ENCODE measurements at regions not wholly inside any gene's neighbourhood (a gene's known extent, or its start where the extent isn't known, plus 50 kb on each side); places are given as distances from the start of the nearest gene placed in this dataset.
"Not testable (repeated sequence)": the region's sequence is repeated elsewhere in the genome, so short reads cannot be mapped to it uniquely, and the experiment has no call there.

- TF ChIP-seq CTCF (IDR thresholded peaks at IDR 0.05 in 8 of 11, conservative IDR thresholded peaks at IDR 0.05 in 3 of 11); POLR2A (IDR thresholded peaks at IDR 0.05); POLR2AphosphoS5 (IDR thresholded peaks at IDR 0.05): not testable (repeated sequence)
These were observed 265.2 kb downstream of the CRLF2 start for GRCh38 chrX:947262-947661.
